GM21360 (cell line): ENCODE measurements at regions not wholly inside any gene's neighbourhood (a gene's known extent, or its start where the extent isn't known, plus 50 kb on each side); places are given as distances from the start of the nearest gene placed in this dataset.

Experiments used
- ATAC-seq: cut with Tn5 transposase; IDR thresholded peaks from one replicate; pipeline ENCODE4 v1.9.1; 2021; ENCODE audit warnings: mild to moderate bottlenecking, moderate library complexity; ENCODE audit not compliant: unreplicated experiment

GRCh38 chr11:122248131-122248530 lies 132.1 kb upstream of the BLID start:
- no peak for ATAC-seq

DNA sequence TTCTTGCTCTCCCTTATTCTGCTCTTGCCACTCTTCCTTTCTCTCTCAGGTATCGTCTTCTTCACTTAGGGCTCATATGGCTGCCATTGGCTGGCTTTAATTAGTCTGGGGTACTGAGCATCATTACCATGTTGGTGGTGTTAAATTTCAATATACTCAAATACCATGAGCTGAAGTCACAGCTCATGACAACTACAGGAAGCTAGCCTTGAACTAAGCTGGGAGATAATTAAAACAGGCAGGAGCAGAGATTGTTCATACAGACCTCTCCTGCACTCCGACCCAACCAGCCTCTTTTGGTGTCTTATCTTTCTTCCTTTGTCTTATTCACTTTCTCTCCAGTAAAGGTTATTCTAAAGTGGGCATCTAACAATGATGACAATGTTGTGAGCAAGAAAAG lies 130.9 kb upstream of the BLID start:
- ATAC-seq: no peak

DNA sequence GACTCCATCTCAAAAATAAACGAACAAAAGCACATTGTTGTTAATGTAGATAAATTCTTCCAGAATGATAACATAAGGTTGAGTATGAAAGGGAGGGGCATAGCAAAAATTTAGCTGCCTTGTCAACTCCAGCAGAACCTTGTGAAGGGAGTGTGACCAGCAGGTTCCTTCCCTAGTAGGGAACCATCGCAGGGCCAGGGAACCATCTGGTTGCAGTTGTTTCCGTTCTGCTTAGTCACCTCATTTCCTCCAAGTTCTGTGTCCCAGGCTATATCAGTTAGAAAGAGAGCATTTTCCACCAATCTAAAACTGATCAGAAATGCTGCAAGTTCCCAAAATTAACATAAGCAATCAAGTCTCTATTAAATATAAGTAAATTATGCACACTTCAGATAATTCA lies 126.7 kb upstream of the BLID start:
- ATAC-seq: no peak

DNA sequence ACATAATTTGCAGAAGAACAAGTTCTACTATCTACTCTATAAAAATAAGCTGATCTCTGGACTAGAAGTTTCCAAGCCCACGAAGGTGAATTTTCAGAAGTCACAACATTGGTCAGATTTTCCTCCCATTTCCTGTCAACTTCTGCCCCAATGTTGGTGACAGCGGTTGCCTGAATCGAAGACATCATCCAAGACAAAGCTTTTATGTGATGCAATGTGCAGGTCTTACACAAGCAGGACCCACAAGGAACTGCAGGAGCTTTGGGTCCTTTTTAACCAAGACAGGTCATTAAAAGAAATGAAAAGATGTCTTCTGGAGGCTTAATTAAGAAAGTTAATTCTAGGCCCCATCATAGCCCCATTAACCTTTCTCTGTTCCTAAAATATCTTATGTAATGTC lies 125.6 kb upstream of the BLID start:
- no peak for ATAC-seq

GRCh38 chr11:122240638-122241037 lies 124.6 kb upstream of the BLID start:
- no peak for ATAC-seq

- no peak for ATAC-seq
Measured at GRCh38 chr11:122235615-122236014, 119.6 kb upstream of the BLID start.

DNA sequence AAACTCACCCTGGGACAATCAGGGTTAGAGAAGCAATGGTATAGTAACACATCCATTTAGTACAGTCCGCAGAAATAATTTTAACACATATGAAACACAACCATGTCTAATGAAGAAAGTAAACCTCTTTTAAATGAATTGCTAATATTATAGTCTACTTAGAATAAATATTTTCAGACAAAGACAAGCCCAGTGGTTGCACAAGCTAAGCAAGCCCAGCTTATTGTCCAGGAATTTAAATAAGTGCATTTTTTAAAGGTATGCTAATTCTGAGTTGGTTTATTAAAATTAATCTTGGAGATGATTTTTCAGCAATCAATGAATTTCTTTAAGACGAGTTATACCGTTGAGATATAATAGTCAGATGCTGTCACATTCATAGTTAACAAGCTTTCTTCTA lies 118.8 kb upstream of the BLID start:
- ATAC-seq: no peak

DNA sequence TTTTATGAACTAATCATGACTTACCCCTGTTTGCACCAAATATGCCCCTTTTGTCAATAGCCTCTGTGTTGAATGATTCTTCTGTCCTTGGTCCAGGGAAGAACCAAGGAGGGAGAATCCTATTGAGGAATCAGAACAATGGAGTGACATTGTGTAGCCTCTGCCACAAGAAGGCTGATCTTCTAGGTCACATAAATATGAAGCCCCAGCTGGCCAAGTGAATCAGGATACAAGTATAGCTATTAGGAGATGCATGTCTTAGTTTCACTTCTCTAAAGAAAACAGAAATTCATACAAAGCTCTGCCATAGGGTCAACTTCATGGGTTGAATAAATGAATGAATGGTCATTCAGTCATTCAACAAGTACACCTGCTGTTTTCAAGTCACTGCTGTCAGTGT lies 118.2 kb upstream of the BLID start:
- ATAC-seq: no peak

DNA sequence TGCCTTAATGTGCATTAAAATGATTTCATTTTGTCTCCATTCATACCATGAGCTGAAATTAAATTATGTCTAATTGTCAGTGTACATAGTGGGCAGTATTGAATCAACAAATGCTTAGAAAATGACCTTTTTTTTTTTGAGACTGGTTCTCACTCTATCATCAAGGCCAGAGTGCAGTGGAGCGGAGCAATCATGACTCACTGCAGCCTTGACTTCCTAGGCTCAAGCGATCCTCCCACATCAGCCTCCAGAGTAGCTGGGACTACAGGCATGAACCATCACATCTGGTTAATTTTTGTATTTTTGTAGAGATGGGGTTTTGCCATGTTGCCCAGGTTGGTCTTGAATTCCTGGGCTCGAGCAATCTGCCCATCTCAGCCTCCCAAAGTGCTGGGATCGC lies 117.0 kb upstream of the BLID start:
- ATAC-seq: no peak

GRCh38 chr11:122230385-122230755 lies 114.4 kb upstream of the BLID start:
- no peak for ATAC-seq

- no peak for ATAC-seq
Measured at GRCh38 chr11:122229481-122230384, 113.7 kb upstream of the BLID start.

DNA sequence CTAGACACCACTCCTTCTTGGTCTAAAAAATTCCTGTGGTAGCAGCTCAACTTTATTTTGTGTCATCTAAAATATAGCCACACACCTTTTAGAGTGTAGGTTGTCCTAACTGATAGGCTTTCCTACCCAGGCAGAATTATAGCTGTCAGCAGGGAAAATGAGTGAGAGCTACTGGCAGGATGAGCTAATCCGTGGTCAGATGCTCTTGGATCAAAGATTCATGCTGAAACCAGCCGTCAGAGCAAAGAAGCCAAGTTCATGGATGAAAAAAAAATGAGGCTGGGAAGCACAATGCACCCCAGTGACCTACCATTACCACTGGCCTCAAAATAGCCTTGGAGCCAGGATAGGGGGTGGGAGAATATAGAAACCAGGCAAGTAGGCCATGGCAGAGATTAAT lies 113.1 kb upstream of the BLID start:
- ATAC-seq: no peak

GRCh38 chr11:122226810-122227379 lies 110.9 kb upstream of the BLID start:
- ATAC-seq: no peak

GRCh38 chr11:122224867-122225266 lies 108.9 kb upstream of the BLID start:
- no peak for ATAC-seq

DNA sequence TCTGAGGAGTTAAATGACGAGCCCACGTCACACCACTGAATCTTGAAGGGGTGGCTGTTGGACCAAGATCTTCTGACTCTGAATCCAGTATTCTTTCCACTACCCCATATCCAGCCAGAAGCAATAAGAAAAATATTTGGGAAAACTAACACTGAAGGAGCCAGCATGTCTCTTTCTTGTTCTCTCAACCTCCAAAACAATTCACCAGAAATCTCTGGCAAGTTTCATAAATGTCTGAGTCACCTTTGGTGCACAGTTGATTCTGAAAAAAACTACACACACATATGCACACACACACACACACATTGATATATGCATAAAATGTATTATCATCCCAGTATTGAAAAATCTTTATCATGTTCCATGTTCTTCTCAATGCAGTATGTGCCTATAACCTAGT lies 104.3 kb upstream of the BLID start:
- no peak for ATAC-seq

DNA sequence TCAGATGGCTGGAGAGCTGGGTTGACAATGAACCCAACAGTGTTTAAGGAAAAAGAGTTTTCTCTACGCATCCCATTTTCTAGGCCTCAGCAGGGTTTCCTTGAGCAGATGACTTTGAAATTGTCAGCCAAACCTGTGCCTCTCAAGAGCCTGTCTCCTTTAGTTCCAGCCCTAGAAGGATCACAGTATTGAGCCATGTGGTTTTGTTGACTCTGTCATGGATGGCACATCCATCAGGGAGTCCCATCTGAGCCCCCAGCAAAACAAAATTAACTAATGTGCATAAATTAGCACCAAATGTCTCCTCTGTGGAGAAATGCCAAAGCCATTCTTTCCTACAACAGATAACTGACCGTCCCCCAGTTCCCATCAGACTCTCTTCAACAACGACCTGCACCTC lies 103.8 kb upstream of the BLID start:
- ATAC-seq: no peak

DNA sequence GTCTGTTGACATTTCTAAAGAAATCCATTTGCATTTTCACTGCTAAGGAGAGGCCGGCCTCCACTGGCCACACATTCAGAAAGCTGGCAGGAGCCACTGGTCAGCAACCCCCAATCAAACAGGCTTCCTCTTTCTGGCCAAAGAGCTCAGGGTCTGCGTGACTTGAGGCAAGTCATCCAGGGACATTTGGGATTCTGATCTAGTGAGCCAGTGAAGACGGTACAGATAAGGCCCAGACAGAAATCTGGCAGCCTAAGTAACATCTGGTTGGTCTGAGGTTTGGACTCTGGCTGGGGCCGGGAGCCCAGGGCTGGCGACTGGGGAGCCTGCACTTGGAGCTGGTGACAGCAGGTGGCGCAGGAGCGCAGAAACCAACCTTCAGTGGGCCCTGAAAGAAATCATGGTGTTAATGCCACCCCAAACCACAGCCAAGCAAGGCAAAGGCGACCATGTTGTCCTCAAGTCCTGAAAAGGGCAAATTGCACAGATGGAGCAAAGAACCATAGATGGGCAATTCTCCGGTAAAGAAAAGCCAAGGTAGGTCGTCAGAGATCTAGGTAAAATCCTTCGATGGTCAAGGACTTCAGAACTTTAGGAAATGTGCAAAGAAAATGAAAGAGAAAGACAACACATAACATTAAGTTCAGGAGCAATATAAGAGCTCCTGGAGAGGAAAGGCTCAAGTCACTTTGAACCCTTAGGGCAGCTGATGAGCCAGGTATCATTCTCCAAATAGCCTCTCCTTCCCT lies 99.4 kb upstream of the BLID start:
- peak; percentile 68 for ATAC-seq

- ATAC-seq: no peak
Measured at GRCh38 chr11:122214567-122214966, 98.6 kb upstream of the BLID start.

- no peak for ATAC-seq
Measured at GRCh38 chr11:122214080-122214479, 98.1 kb upstream of the BLID start.

GRCh38 chr11:122213171-122213570 lies 97.2 kb upstream of the BLID start:
- no peak for ATAC-seq

GRCh38 chr11:122210367-122210997 lies 94.5 kb upstream of the BLID start:
- ATAC-seq: no peak
